Neural progenitor cell (in vitro differentiated cells): ENCODE measurements at regions not wholly inside any gene's neighbourhood (a gene's known extent, or its start where the extent isn't known, plus 50 kb on each side); places are given as distances from the start of the nearest gene placed in this dataset.
A peak's percentile ranks its signal among the peaks of the same experiment; 100 is the strongest.

Experiments
- DNase-seq: peaks from one replicate; pipeline ENCODE4 v3.0.0-alpha.2; 2016; ENCODE audit warnings: low spot score
- H2AFZ ChIP-seq: fragments of 200-600 bp; sonication (generic); replicated peaks from 2 replicates; pipeline ENCODE4 v1.6.1; 2016; ENCODE audit warnings: antibody characterized with exemption
- H3F3A ChIP-seq: fragments of 200-600 bp; sonication (generic); 2 replicates; pipeline ENCODE4 v1.6.1; 2016; ENCODE audit warnings: antibody characterized with exemption, low read depth
- H3K27ac ChIP-seq: fragments of 200-600 bp; sonication (generic); 2 replicates; pipeline ENCODE4 v1.5.1; 2016; ENCODE audit warnings: mild to moderate bottlenecking
- H3K27me3 ChIP-seq: fragments of 200-600 bp; sonication (generic); 2 replicates; pipeline ENCODE4 v1.6.1; 2016; ENCODE audit warnings: mild to moderate bottlenecking, moderate library complexity
- H3K36me3 ChIP-seq: fragments of 200-600 bp; sonication (generic); 2 replicates; pipeline ENCODE4 v1.5.1; 2016
- H3K4me1 ChIP-seq: fragments of 200-600 bp; sonication (generic); 2 replicates; pipeline ENCODE4 v1.6.1; 2016; ENCODE audit warnings: mixed run types
- H3K4me2 ChIP-seq: fragments of 200-600 bp; sonication (generic); 2 replicates; pipeline ENCODE4 v1.6.1; 2016
- H3K4me3 ChIP-seq: fragments of 200-600 bp; sonication (generic); 2 replicates; pipeline ENCODE4 v1.5.1; 2016
- H3K79me2 ChIP-seq: fragments of 200-600 bp; sonication (generic); 2 replicates; pipeline ENCODE4 v1.6.1; 2016; ENCODE audit warnings: low read depth
- H3K9ac ChIP-seq: fragments of 200-600 bp; sonication (generic); 2 replicates; pipeline ENCODE4 v1.6.1; 2016
- H3K9me3 ChIP-seq: fragments of 200-600 bp; sonication (generic); 2 replicates; pipeline ENCODE4 v1.5.1; 2016; ENCODE audit warnings: low read depth
- H4K20me1 ChIP-seq: fragments of 200-600 bp; sonication (generic); 2 replicates; pipeline ENCODE4 v1.6.1; 2016; ENCODE audit warnings: low read depth
- H3K27ac Mint-ChIP-seq: 3 replicates; pipeline ENCODE4 v1.8.0; 2021; ENCODE audit warnings: mixed read lengths
- H3K27me3 Mint-ChIP-seq: 2 replicates; pipeline ENCODE4 v1.8.0; 2022; ENCODE audit warnings: low read depth, mild to moderate bottlenecking, inconsistent platforms, moderate library complexity, mixed read lengths; ENCODE audit not compliant: insufficient read depth
- H3K36me3 Mint-ChIP-seq: 3 replicates; pipeline ENCODE4 v1.8.0; 2021; ENCODE audit warnings: mixed read lengths
- H3K4me1 Mint-ChIP-seq: 3 replicates; pipeline ENCODE4 v1.8.0; 2021; ENCODE audit warnings: mixed read lengths
- H3K4me3 Mint-ChIP-seq: 3 replicates; pipeline ENCODE4 v1.8.0; 2021; ENCODE audit warnings: mild to moderate bottlenecking, moderate library complexity, mixed read lengths
- H3K9me3 Mint-ChIP-seq: 3 replicates; pipeline ENCODE4 v1.8.0; 2020; ENCODE audit warnings: mixed read lengths
- EZH2 ChIP-seq: fragments of 200-600 bp; sonication (generic); IDR thresholded peaks from 2 replicates; pipeline ENCODE4 v1.6.1; 2017; ENCODE audit warnings: antibody characterized with exemption, mild to moderate bottlenecking, moderate library complexity
- EZH2phosphoT487 ChIP-seq: fragments of 200-600 bp; sonication (generic); IDR thresholded peaks from 2 replicates; pipeline ENCODE4 v1.6.1; 2017; ENCODE audit warnings: antibody characterized with exemption
- TF ChIP-seq, protein P1 (sequence below): fragments of 200-600 bp; sonication (generic); IDR thresholded peaks from 2 replicates; pipeline ENCODE4 v1.5.1; 2017; ENCODE audit warnings: antibody characterized with exemption, mild to moderate bottlenecking

DNA sequence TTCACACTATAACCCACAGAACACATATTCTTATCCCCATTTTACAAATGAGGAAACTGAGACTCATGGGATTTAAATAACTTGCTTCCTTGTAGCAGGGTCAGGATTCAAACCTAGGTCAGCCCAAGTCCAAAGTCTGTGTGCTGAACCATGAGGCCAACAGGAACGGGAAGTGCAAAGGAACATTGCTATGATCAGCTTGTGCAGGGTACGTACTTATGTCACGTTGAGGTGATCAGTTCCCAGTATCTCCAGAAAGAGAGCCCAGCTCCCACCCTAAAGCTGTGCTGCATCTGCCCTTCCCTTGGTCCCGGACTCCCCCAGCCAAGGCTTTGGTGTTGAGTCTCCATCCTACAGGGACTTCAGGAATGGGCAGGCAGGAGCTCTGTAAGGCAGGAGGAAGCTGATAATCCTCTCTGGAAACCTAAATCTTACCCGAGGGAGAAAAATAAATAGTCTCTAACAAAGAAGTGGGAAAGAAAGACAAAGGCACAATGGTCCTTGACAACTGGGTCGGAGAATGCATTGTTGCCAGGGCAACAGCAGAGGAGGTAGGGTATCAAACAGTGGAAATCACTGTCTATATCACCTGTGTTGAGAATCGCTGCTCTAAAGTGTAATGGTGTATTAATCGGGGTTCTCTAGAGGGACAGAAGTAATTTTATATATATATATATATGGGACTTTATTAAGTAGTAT is 82.5 kb upstream of the FICD start:
- peaks cover 8% of the 10 kb centered on the region for H3K4me1 ChIP-seq
- Mint-ChIP-seq H3K9me3 (no peaks in the 10 kb centered on the region), H3K27ac (no peak overlapping the region), H3K27me3 (peaks cover 15% of the 10 kb centered on the region), H3K36me3 (no peaks in the 10 kb centered on the region), H3K4me3 (no peak overlapping the region), H3K4me1 (no peaks in the 10 kb centered on the region)
- TF ChIP-seq EZH2 (no peak), EZH2phosphoT487 (no peak)
- TF ChIP-seq, protein P1, sequence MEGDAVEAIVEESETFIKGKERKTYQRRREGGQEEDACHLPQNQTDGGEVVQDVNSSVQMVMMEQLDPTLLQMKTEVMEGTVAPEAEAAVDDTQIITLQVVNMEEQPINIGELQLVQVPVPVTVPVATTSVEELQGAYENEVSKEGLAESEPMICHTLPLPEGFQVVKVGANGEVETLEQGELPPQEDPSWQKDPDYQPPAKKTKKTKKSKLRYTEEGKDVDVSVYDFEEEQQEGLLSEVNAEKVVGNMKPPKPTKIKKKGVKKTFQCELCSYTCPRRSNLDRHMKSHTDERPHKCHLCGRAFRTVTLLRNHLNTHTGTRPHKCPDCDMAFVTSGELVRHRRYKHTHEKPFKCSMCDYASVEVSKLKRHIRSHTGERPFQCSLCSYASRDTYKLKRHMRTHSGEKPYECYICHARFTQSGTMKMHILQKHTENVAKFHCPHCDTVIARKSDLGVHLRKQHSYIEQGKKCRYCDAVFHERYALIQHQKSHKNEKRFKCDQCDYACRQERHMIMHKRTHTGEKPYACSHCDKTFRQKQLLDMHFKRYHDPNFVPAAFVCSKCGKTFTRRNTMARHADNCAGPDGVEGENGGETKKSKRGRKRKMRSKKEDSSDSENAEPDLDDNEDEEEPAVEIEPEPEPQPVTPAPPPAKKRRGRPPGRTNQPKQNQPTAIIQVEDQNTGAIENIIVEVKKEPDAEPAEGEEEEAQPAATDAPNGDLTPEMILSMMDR, result no peak
- H3K9ac ChIP-seq, result no peak overlapping the region
- no peaks in the 10 kb centered on the region for H3F3A ChIP-seq
- H3K27ac ChIP-seq, result no peak overlapping the region
- H3K79me2 ChIP-seq, result no peaks in the 10 kb centered on the region
- H3K36me3 ChIP-seq, result no peaks in the 10 kb centered on the region
- H2AFZ ChIP-seq, result no peak overlapping the region
- H3K4me3 ChIP-seq, result no peak overlapping the region
- no peaks in the 10 kb centered on the region for H3K9me3 ChIP-seq
- H3K4me2 ChIP-seq, result no peak overlapping the region
- H4K20me1 ChIP-seq, result no peaks in the 10 kb centered on the region
- H3K27me3 ChIP-seq, result no peaks in the 10 kb centered on the region
- peak; percentile 31 for DNase-seq

DNA sequence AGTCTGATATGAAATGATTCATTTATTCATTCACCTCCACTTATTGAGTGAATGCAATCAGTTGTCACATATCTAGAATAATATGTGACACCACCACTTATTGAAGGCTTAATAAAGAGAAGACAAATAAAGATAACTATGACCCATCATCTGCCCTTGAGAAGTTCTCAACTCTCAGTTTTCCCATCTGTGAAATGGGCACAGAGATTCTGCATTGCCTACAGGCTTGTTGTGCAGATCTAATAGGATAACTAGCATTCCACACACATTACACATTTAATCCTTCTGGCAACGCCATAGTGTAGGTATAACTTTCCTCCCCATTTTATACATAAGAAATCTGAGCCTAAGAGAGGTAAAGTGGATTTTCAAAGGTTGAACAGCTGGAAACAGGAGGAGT is 84.2 kb upstream of the FICD start:
- H3K27me3 ChIP-seq, result no peaks in the 10 kb centered on the region
- no peak for DNase-seq
- H3K4me1 Mint-ChIP-seq, result peaks cover 10% of the 10 kb centered on the region
- no peak overlapping the region for H2AFZ ChIP-seq
- H3K79me2 ChIP-seq, result no peaks in the 10 kb centered on the region
- no peaks in the 10 kb centered on the region for H3K9me3 Mint-ChIP-seq
- no peak overlapping the region for H3K27ac ChIP-seq
- H3K4me3 ChIP-seq, result no peak overlapping the region
- H3K4me3 Mint-ChIP-seq, result no peak overlapping the region
- TF ChIP-seq EZH2, result no peak
- TF ChIP-seq, protein P1, result no peak
- no peak for TF ChIP-seq EZH2phosphoT487
- H3K4me1 ChIP-seq, result peaks cover 12% of the 10 kb centered on the region
- no peaks in the 10 kb centered on the region for H4K20me1 ChIP-seq
- H3K4me2 ChIP-seq, result no peak overlapping the region
- H3K36me3 ChIP-seq, result no peaks in the 10 kb centered on the region
- H3K9me3 ChIP-seq, result no peaks in the 10 kb centered on the region
- peaks cover 19% of the 10 kb centered on the region for H3K27me3 Mint-ChIP-seq
- H3F3A ChIP-seq, result no peaks in the 10 kb centered on the region
- no peak overlapping the region for H3K9ac ChIP-seq
- H3K27ac Mint-ChIP-seq, result no peak overlapping the region
- H3K36me3 Mint-ChIP-seq, result no peaks in the 10 kb centered on the region

DNA sequence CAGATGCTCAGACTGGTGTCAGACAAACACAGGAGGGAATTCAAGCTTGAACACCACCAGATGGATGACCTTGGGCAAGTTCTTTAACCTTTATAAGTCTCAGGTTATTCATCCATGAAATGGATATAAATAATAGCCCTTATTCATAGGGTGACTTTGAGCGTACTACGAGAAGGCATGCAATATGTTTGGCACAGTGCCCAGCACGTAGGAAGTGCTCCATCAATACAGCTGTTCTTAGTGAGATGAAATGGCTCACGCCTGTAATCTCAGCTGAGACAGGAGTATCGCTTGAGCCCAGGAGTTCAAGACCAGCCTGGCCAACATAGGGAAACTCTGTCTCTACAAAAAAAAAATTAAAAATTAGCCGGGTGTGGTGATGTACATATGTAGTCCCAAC is 84.8 kb upstream of the FICD start:
- no peak for DNase-seq

More for the DNA sequence above, 84.8 kb upstream of the FICD start:
- Histone ChIP-seq H3K4me2 (no peak overlapping the region), H3K27me3 (no peaks in the 10 kb centered on the region), H3K79me2 (no peaks in the 10 kb centered on the region), H3F3A (no peaks in the 10 kb centered on the region), H3K9me3 (no peaks in the 10 kb centered on the region), H3K36me3 (no peaks in the 10 kb centered on the region), H3K4me1 (peaks cover 19% of the 10 kb centered on the region), H3K4me3 (no peak overlapping the region), H3K9ac (no peak overlapping the region), H3K27ac (no peak overlapping the region), H4K20me1 (no peaks in the 10 kb centered on the region), H2AFZ (no peak overlapping the region)
- Mint-ChIP-seq H3K9me3 (no peaks in the 10 kb centered on the region), H3K27me3 (peaks cover 19% of the 10 kb centered on the region), H3K36me3 (no peaks in the 10 kb centered on the region), H3K4me1 (peaks cover 14% of the 10 kb centered on the region), H3K27ac (no peak overlapping the region), H3K4me3 (no peak overlapping the region)
- TF ChIP-seq, protein P1, result no peak
- TF ChIP-seq EZH2 (no peak), EZH2phosphoT487 (no peak)
